Parathyroid adenoma (tissue), 2 donors: ENCODE measurements at regions not wholly inside any gene's neighbourhood (a gene's known extent, or its start where the extent isn't known, plus 50 kb on each side); places are given as distances from the start of the nearest gene placed in this dataset.

Experiments used
- H2AFZ ChIP-seq: fragments of 300-600 bp; sonication (generic); one replicate; pipeline ENCODE4 v1.7.0; 2017; ENCODE audit warnings: antibody characterized with exemption, mild to moderate bottlenecking
- H3K27ac ChIP-seq: fragments of 300-600 bp; sonication (generic); one replicate; pipeline ENCODE4 v1.7.0; 2017
- H3K27me3 ChIP-seq: fragments of 300-600 bp; sonication (generic); one replicate; pipeline ENCODE4 v1.7.0; 2017; ENCODE audit warnings: low read length; ENCODE audit not compliant: control insufficient read depth, insufficient read depth
- H3K36me3 ChIP-seq: fragments of 300-600 bp; sonication (generic); one replicate; pipeline ENCODE4 v1.7.0; 2017; ENCODE audit warnings: low read length; ENCODE audit not compliant: control insufficient read depth, insufficient read depth
- H3K4me1 ChIP-seq: fragments of 300-600 bp; sonication (generic); one replicate; pipeline ENCODE4 v1.7.0; 2017; ENCODE audit warnings: control low read depth
- H3K4me2 ChIP-seq: fragments of 300-600 bp; sonication (generic); one replicate; pipeline ENCODE4 v1.7.0; 2017; ENCODE audit warnings: low read length
- H3K4me3 ChIP-seq: fragments of 300-600 bp; sonication (generic); one replicate; pipeline ENCODE4 v1.7.0; 2017; ENCODE audit warnings: low read depth, low read length
- H3K79me2 ChIP-seq: fragments of 300-600 bp; sonication (generic); one replicate; pipeline ENCODE4 v1.7.0; 2017; ENCODE audit warnings: control low read depth
- H3K9ac ChIP-seq: fragments of 300-600 bp; sonication (generic); one replicate; pipeline ENCODE4 v1.7.0; 2017; ENCODE audit warnings: mild to moderate bottlenecking
- H3K9me3 ChIP-seq: fragments of 300-600 bp; sonication (generic); one replicate; pipeline ENCODE4 v1.7.0; 2017; ENCODE audit warnings: low read length; ENCODE audit not compliant: control insufficient read depth
- CTCF ChIP-seq: fragments of 300-600 bp; sonication (generic); IDR thresholded peaks from one replicate; pipeline ENCODE4 v1.7.0; 2017; ENCODE audit warnings: antibody characterized with exemption, mild to moderate bottlenecking
- donor health status: primary hyperparathyroidism.

GRCh38 chr12:83408851-83409250, 722.1 kb downstream of the TMTC2 start:
- Histone ChIP-seq H2AFZ (no peak overlapping the region), H3K4me3 (no peak overlapping the region), H3K79me2 (no peaks in the 10 kb centered on the region), H3K9ac (no peak overlapping the region), H3K4me1 (no peaks in the 10 kb centered on the region), H3K9me3 (no peaks in the 10 kb centered on the region), H3K27me3 (no peaks in the 10 kb centered on the region), H3K36me3 (no peaks in the 10 kb centered on the region), H3K27ac (no peak overlapping the region), H3K4me2 (no peak overlapping the region)
- TF ChIP-seq CTCF = no peak

- H3K36me3 ChIP-seq = no peaks in the 10 kb centered on the region
Observed at GRCh38 chr12:83408146-83408545, 721.4 kb downstream of the TMTC2 start.

GRCh38 chr12:83404521-83404920, 717.8 kb downstream of the TMTC2 start:
- no peaks in the 10 kb centered on the region for H3K27me3 ChIP-seq
- TF ChIP-seq CTCF = no peak
- H3K4me1 ChIP-seq = no peaks in the 10 kb centered on the region
- H3K36me3 ChIP-seq = no peaks in the 10 kb centered on the region
- H3K9ac ChIP-seq = no peak overlapping the region
- H3K4me3 ChIP-seq = no peak overlapping the region
- no peaks in the 10 kb centered on the region for H3K9me3 ChIP-seq
- H2AFZ ChIP-seq = no peak overlapping the region
- no peak overlapping the region for H3K27ac ChIP-seq
- no peaks in the 10 kb centered on the region for H3K79me2 ChIP-seq
- no peak overlapping the region for H3K4me2 ChIP-seq

More at GRCh38 chr12:83408146-83408545, 721.4 kb downstream of the TMTC2 start:
- Histone ChIP-seq H2AFZ (no peak overlapping the region), H3K9me3 (no peaks in the 10 kb centered on the region), H3K4me2 (no peak overlapping the region), H3K79me2 (no peaks in the 10 kb centered on the region), H3K27ac (no peak overlapping the region), H3K27me3 (no peaks in the 10 kb centered on the region), H3K4me1 (no peaks in the 10 kb centered on the region), H3K4me3 (no peak overlapping the region), H3K9ac (no peak overlapping the region)
- no peak for TF ChIP-seq CTCF

- H3K27ac ChIP-seq = no peak overlapping the region
- no peak overlapping the region for H2AFZ ChIP-seq
- H3K4me3 ChIP-seq = no peak overlapping the region
- no peaks in the 10 kb centered on the region for H3K79me2 ChIP-seq
- no peak for TF ChIP-seq CTCF
- H3K36me3 ChIP-seq = no peaks in the 10 kb centered on the region
- no peak overlapping the region for H3K9ac ChIP-seq
- H3K9me3 ChIP-seq = no peaks in the 10 kb centered on the region
- no peaks in the 10 kb centered on the region for H3K4me1 ChIP-seq
- H3K4me2 ChIP-seq = no peak overlapping the region
- H3K27me3 ChIP-seq = no peaks in the 10 kb centered on the region
Observed at GRCh38 chr12:83390186-83390585, 703.5 kb downstream of the TMTC2 start.

- H3K4me3 ChIP-seq = no peak overlapping the region
- H2AFZ ChIP-seq = peak overlapping the region; percentile 45
- no peaks in the 10 kb centered on the region for H3K36me3 ChIP-seq
- no peaks in the 10 kb centered on the region for H3K79me2 ChIP-seq
- no peaks in the 10 kb centered on the region for H3K27me3 ChIP-seq
- peak; percentile 44 for TF ChIP-seq CTCF
- H3K27ac ChIP-seq = no peak overlapping the region
- H3K9ac ChIP-seq = no peak overlapping the region
- H3K4me1 ChIP-seq = no peaks in the 10 kb centered on the region
- no peak overlapping the region for H3K4me2 ChIP-seq
- no peaks in the 10 kb centered on the region for H3K9me3 ChIP-seq
Observed at GRCh38 chr12:83389237-83389996, 702.7 kb downstream of the TMTC2 start.
